Fibroblast of pulmonary artery (primary cell): ENCODE measurements at regions not wholly inside any gene's neighbourhood (a gene's known extent, or its start where the extent isn't known, plus 50 kb on each side); places are given as distances from the start of the nearest gene placed in this dataset.
"Not testable (repeated sequence)": the region's sequence is repeated elsewhere in the genome, so short reads cannot be mapped to it uniquely, and the experiment has no call there.

ENCODE experiments used
- DNase-seq: peaks from one replicate; pipeline ENCODE4 v3.0.0-alpha.2; 2010; ENCODE audit warnings: low read depth
- H3K4me3 ChIP-seq: replicated peaks from 2 replicates; pipeline ENCODE4 v1.5.1; 2011; ENCODE audit warnings: low read depth, mild to moderate bottlenecking, control low read depth, low read length, moderate library complexity
- CTCF ChIP-seq: IDR thresholded peaks from 2 replicates; pipeline ENCODE4 v1.5.1; 2011; ENCODE audit warnings: mild to moderate bottlenecking, control low read depth, low read length, inconsistent platforms; ENCODE audit errors: missing control alignments

DNA sequence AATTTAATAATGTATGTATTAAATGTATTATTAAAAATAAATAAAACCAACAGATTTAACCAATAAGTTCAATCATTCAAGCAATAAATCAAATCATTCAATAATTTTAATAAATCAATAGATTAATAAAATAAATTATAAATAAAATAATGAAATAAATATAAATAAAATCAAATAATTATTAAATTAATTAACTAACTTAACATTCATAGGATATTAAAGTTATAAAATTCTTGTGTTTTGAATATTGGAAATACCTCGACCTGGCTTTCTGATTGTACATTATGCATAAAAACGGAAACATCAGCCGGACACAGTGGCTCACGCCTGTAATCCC, 182.2 kb downstream of the BANP start:
- TF ChIP-seq CTCF = no peak
- no peak overlapping the region for H3K4me3 ChIP-seq
- DNase-seq = no peak

GRCh38 chr16:88134172-88134898, 183.1 kb downstream of the BANP start:
- DNase-seq, H3K4me3 ChIP-seq: not testable (repeated sequence)

DNA sequence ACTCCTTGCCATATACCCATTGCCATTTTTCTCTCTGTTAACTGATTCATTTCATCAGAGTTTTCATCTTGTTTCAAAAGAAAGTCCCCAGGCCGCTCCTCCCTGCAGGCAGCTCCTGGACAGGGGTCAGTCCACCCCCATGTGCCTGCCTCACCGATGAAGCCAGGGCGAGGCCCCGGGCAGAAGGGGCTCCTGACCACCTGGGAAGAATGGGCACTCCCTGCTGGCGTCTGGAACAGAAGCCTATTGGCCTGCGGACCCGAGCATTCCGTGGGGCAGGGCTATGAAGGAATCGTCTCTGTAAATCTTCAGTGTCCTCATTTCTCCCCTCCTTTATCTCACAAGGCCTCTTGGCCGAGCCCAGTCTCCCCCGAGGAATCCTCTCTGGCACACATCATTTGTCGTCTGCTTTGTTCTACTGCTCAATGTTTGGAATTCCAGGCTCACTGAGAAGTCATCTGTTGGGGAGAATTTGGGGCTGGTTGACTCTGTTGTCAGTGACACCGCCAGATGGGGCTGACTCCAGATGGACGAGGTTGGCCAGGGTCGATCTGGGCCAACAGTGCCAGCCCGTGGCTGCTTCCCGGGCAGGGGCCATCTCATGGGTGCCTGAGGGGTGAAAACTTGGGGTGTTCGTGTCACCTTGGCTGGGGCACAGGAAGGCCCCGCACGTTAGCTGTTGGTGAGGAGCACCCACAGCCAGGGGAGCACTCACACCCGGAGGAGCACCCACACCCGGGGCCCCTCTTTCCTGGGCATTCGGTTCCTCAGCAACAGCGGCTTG, 183.9 kb downstream of the BANP start:
- H3K4me3 ChIP-seq, DNase-seq: not testable (repeated sequence)

GRCh38 chr16:88136211-88136713, 185.0 kb downstream of the BANP start:
- DNase-seq, H3K4me3 ChIP-seq: not testable (repeated sequence)

DNA sequence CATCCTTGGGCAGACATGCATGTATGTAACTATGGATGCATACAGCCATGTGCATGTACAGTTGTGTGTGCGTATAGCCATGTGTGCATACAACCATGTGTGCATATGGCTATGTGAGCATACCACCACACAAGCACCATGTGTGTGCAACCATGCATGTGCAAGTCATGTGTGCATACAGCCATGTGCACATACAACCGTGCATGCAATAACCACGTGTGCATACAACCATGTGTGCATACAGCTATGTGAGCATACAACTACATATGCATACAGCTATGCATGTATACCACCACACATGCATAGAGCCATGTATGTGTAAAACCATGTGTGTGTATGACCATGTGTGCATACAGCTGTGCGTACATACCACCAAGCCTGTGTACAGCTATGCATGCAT, 185.7 kb downstream of the BANP start:
- DNase-seq, H3K4me3 ChIP-seq: not testable (repeated sequence)

GRCh38 chr16:88139141-88139540, 187.9 kb downstream of the BANP start:
- H3K4me3 ChIP-seq, DNase-seq: not testable (repeated sequence)

DNA sequence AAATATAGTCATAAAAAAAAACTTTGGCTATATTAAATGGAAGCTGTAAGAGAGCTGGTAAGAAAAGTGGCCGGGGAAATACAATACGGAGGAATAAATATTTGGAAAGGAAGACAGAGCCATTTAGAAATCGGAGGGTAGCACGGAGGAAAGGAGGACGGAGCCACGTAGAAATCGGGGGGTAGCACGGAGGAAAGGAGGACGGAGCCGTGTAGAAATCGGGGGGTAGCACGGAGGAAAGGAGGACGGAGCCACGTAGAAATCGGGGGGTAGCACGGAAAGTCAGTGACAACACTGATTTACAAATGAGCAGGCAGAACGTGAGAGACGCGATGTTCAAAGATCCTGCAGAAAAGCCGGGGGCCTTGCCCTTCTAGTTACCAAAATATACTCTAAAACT, 189.0 kb downstream of the BANP start:
- not testable (repeated sequence) for DNase-seq, H3K4me3 ChIP-seq

DNA sequence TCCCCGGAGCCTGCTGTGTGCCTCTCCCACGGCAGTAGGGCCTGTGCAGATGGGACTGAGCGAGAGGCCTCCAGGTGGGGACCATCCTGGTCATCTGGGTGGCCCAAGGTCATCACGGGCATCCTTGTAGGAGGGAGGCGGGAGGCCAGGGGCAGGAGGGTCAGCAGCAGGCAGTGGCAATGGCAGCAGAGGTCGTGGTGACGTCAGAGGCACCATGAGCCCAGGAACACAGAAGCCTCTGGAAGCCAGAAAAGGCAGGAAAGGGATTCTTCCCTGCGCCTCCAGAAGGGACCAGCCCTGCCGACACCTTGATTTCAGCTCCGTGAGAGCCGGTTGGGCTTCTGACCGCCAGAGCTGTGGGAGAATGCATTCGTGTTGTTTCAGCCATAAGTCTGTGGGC, 190.3 kb downstream of the BANP start:
- no peak for TF ChIP-seq CTCF
- DNase-seq = no peak
- H3K4me3 ChIP-seq = no peak overlapping the region

- not testable (repeated sequence) for DNase-seq, H3K4me3 ChIP-seq
Measured at GRCh38 chr16:88142056-88142935, 191.1 kb downstream of the BANP start.

DNA sequence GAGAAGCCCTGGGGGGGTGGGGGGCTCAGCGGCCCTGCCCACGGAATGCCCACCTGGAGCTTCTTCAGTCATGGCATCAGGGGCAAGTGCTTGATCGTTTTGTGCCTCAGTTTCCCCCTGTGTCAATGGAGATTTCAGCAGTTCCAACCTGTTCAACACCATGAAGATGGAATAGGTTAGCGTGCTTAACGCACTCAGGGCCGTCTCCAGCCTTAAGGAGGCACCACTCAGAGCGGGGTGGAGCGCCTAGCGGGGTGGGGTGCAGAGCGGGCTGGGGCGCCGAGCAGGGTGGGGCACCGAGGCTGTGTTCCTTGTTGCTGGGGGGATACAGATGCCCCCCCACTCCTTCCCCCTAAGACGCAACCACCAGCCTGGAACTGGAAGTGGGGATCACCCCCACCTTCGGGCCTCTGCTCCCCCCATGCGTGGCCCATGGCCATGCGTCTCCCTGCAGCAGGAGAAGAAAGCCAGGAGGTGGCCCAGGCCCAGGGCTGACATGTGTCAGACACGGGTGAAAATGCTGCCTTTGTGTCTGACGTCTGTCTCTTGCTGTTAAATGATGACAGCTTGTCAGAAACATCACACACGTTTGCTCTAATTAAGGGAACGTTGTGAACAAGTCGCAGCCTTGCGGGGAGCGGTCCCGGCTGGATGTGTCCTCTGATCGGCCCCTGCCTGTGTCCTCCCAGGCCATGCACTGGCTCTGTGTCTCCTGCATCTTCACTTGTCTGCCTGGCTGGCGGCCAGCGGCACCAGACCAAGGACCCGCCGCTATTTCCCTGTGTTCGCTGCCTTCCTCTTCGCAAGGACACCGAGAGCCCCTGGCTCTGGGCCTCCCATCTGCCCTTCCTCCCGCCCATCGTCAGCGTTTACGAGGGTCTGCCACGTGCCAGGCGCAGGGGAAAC, 192.1 kb downstream of the BANP start:
- not testable (repeated sequence) for H3K4me3 ChIP-seq, DNase-seq
